Gastroesophageal sphincter (tissue), 4 donors: ENCODE measurements at regions not wholly inside any gene's neighbourhood (a gene's known extent, or its start where the extent isn't known, plus 50 kb on each side); places are given as distances from the start of the nearest gene placed in this dataset.

ENCODE experiments used
- ATAC-seq: fragments of 150-250 bp; one replicate; pipeline ENCODE4 v1.9.1; 2016; ENCODE audit warnings: mild to moderate bottlenecking, moderate library complexity
- H3K27ac ChIP-seq, 4 donors: fragments of 200-600 bp; sonication (generic) in 3 of 4; 1 replicate in 3 of 4; 2 replicates in 1 of 4; pipeline ENCODE4 v1.5.1; 2016 to 2019
- H3K27me3 ChIP-seq: fragments of 200-600 bp; sonication (generic); one replicate; pipeline ENCODE4 v1.5.1; 2019
- H3K36me3 ChIP-seq, 2 donors: fragments of 200-600 bp; sonication (generic); one replicate each; pipeline ENCODE4 v1.5.1; 2019; ENCODE audit warnings: control low read depth in 1 of 2
- H3K4me1 ChIP-seq, 3 donors: fragments of 200-600 bp; sonication (generic); 1 replicate in 2 of 3; 2 replicates in 1 of 3; pipeline ENCODE4 v1.5.1; 2016 to 2019; ENCODE audit warnings: control low read depth in 2 of 3
- H3K4me3 ChIP-seq, 2 donors: fragments of 200-600 bp; sonication (generic); one replicate each; pipeline ENCODE4 v1.5.1; 2019; ENCODE audit warnings: mild to moderate bottlenecking in 1 of 2, moderate library complexity in 1 of 2
- H3K9me3 ChIP-seq, 3 donors: fragments of 200-600 bp; sonication (generic); one replicate each; pipeline ENCODE4 v1.5.1; 2017 to 2019; ENCODE audit warnings: control low read depth in 2 of 3
- CTCF ChIP-seq, 4 experiments: fragments of 200-600 bp in 2 of 4; fragments of 450-650 bp in 2 of 4; sonication (generic) in 1 of 4; IDR thresholded peaks; one replicate each; pipeline ENCODE4 v1.5.1; 2017 to 2019; ENCODE audit warnings: antibody characterized with exemption in 4 of 4, mild to moderate bottlenecking in 2 of 4, moderate library complexity in 2 of 4
- EP300 ChIP-seq: sonication (generic); formaldehyde crosslinking; IDR thresholded peaks from one replicate; pipeline ENCODE4 v1.6.1; 2017; ENCODE audit warnings: antibody characterized with exemption, mild to moderate bottlenecking
- POLR2A ChIP-seq, 2 donors: fragments of 450-650 bp; IDR thresholded peaks; one replicate each; pipeline ENCODE4 v1.6.1; 2017; ENCODE audit warnings: antibody characterized with exemption in 2 of 2, mild to moderate bottlenecking in 2 of 2, moderate library complexity in 1 of 2
- POLR2AphosphoS5 ChIP-seq: sonication (generic); formaldehyde crosslinking; IDR thresholded peaks from one replicate; pipeline ENCODE4 v1.6.1; 2017; ENCODE audit warnings: antibody characterized with exemption
- WGBS, 2 donors: methylation state at CpG; one replicate each; pipeline ENCODE4 v1.1.5; 2018; ENCODE audit warnings: low coverage in 1 of 2; 5-methylcytosine and 5-hydroxymethylcytosine counted together

- no peak for TF ChIP-seq EP300
- TF ChIP-seq POLR2A (IDR thresholded peaks at IDR 0.05), result no peak
- TF ChIP-seq POLR2AphosphoS5, result no peak
- TF ChIP-seq CTCF (IDR thresholded peaks at IDR 0.05), result no peak
- Histone ChIP-seq H3K27ac (no peak overlapping the region), H3K4me1 (no peaks in the 10 kb centered on the region), H3K36me3 (no peaks in the 10 kb centered on the region), H3K4me3 (no peak overlapping the region), H3K27me3 (peaks cover 8% of the 10 kb centered on the region), H3K9me3 (peaks cover 0 to 9% (median 0%) of the 10 kb centered on the region in 3 donors)
- ATAC-seq, result no peak
- 72 to 74% methylated on average over 7 to 9 of the region's 10 CpGs for WGBS, 2 donors
Observed at GRCh38 chr10:21203473-21204107, 306.5 kb upstream of the NEBL start.

GRCh38 chr10:21202776-21203462 is 305.8 kb upstream of the NEBL start:
- peaks cover 0 to 14% (median 0%) of the 10 kb centered on the region in 3 donors for H3K9me3 ChIP-seq
- H3K4me3 ChIP-seq, result no peak overlapping the region
- TF ChIP-seq CTCF (IDR thresholded peaks at IDR 0.05) (no peak), POLR2AphosphoS5 (no peak), POLR2A (IDR thresholded peaks at IDR 0.05) (no peak), EP300 (no peak)
- no peaks in the 10 kb centered on the region for H3K4me1 ChIP-seq
- 47 to 58% methylated on average over 5 of the region's 5 CpGs for WGBS, 2 donors
- no peak overlapping the region for H3K27ac ChIP-seq
- H3K36me3 ChIP-seq, result no peaks in the 10 kb centered on the region
- peaks cover 8% of the 10 kb centered on the region for H3K27me3 ChIP-seq
- ATAC-seq, result no peak

- peaks cover 2% of the 10 kb centered on the region for H3K27me3 ChIP-seq
- H3K36me3 ChIP-seq, result no peaks in the 10 kb centered on the region
- no peaks in the 10 kb centered on the region for H3K4me1 ChIP-seq
- H3K27ac ChIP-seq, result no peak overlapping the region
- no peak for ATAC-seq
- TF ChIP-seq CTCF (IDR thresholded peaks at IDR 0.05) (no peak), POLR2A (IDR thresholded peaks at IDR 0.05) (no peak), POLR2AphosphoS5 (no peak), EP300 (no peak)
- peaks cover 0 to 18% (median 0%) of the 10 kb centered on the region in 3 donors for H3K9me3 ChIP-seq
- no peak overlapping the region for H3K4me3 ChIP-seq
Observed at GRCh38 chr10:21199501-21199900, 302.4 kb upstream of the NEBL start.

- no peaks in the 10 kb centered on the region for H3K4me1 ChIP-seq
- TF ChIP-seq EP300 (no peak), POLR2AphosphoS5 (no peak), POLR2A (IDR thresholded peaks at IDR 0.05) (no peak), CTCF (IDR thresholded peaks at IDR 0.05) (no peak)
- peaks cover 0 to 18% (median 0%) of the 10 kb centered on the region in 3 donors for H3K9me3 ChIP-seq
- no peaks in the 10 kb centered on the region for H3K36me3 ChIP-seq
- 70 to 73% methylated on average over 2 to 3 of the region's 3 CpGs for WGBS, 2 donors
- ATAC-seq, result no peak
- H3K4me3 ChIP-seq, result no peak overlapping the region
- H3K27ac ChIP-seq, result no peak overlapping the region
- H3K27me3 ChIP-seq, result no peaks in the 10 kb centered on the region
Observed at GRCh38 chr10:21197838-21198237, 300.7 kb upstream of the NEBL start.

- H3K27me3 ChIP-seq, result no peaks in the 10 kb centered on the region
- no peaks in the 10 kb centered on the region for H3K36me3 ChIP-seq
- 63 to 81% methylated on average over 4 to 5 of the region's 5 CpGs for WGBS, 2 donors
- TF ChIP-seq CTCF (IDR thresholded peaks at IDR 0.05), result no peak
- TF ChIP-seq POLR2AphosphoS5, result no peak
- no peak for TF ChIP-seq EP300
- TF ChIP-seq POLR2A (IDR thresholded peaks at IDR 0.05), result no peak
- no peak overlapping the region for H3K27ac ChIP-seq
- H3K4me1 ChIP-seq, result no peaks in the 10 kb centered on the region
- H3K9me3 ChIP-seq, result peaks cover 0 to 18% (median 0%) of the 10 kb centered on the region in 3 donors
- H3K4me3 ChIP-seq, result no peak overlapping the region
- no peak for ATAC-seq
Observed at GRCh38 chr10:21196822-21197395, 299.8 kb upstream of the NEBL start.
